CD14-positive monocyte (primary cell): ENCODE measurements at regions not wholly inside any gene's neighbourhood (a gene's known extent, or its start where the extent isn't known, plus 50 kb on each side); places are given as distances from the start of the nearest gene placed in this dataset.

ENCODE experiments used
- DNase-seq, 3 donors: peaks; one replicate each; pipeline ENCODE4 v3.0.0-alpha.2; 2011 to 2022
- H2AFZ ChIP-seq: 2 replicates; pipeline ENCODE4 v1.6.0; 2012; ENCODE audit warnings: mild to moderate bottlenecking, low read depth, low read length, inconsistent platforms; ENCODE audit not compliant: insufficient read depth, poor library complexity, severe bottlenecking
- H3K27ac ChIP-seq, 2 donors: 1 replicate in 1 of 2; 2 replicates in 1 of 2; pipeline ENCODE4 v1.5.1; 2012 to 2013; ENCODE audit warnings: low read length in 2 of 2, control low read depth in 1 of 2, inconsistent platforms in 1 of 2, low read depth in 1 of 2, mild to moderate bottlenecking in 1 of 2
- H3K27me3 ChIP-seq, 2 donors: one replicate each; pipeline versions ENCODE4 v1.6.0 to v1.6.1; 2011 to 2013; ENCODE audit warnings: low read length in 2 of 2; ENCODE audit not compliant: control insufficient read depth in 2 of 2, insufficient read depth in 2 of 2
- H3K36me3 ChIP-seq, 2 donors: replicated peaks in 1 of 2; 1 replicate in 1 of 2; 2 replicates in 1 of 2; pipeline versions ENCODE4 v1.5.1 to v1.6.1; 2012 to 2013; ENCODE audit warnings: low read length in 2 of 2, control low read depth in 1 of 2, inconsistent platforms in 1 of 2, mild to moderate bottlenecking in 1 of 2; ENCODE audit not compliant: insufficient read depth in 2 of 2, control insufficient read depth in 1 of 2
- H3K4me1 ChIP-seq, 2 donors: 1 replicate in 1 of 2; 2 replicates in 1 of 2; pipeline versions ENCODE4 v1.5.1 to v1.6.1; 2012 to 2013; ENCODE audit warnings: low read length in 2 of 2, control low read depth in 1 of 2, inconsistent platforms in 1 of 2, mild to moderate bottlenecking in 1 of 2, moderate library complexity in 1 of 2; ENCODE audit not compliant: insufficient read depth in 2 of 2, control insufficient read depth in 1 of 2
- H3K4me2 ChIP-seq: replicated peaks from 2 replicates; pipeline ENCODE3; 2012; ENCODE audit warnings: low read length, moderate library complexity, mild to moderate bottlenecking; ENCODE audit not compliant: poor library complexity, severe bottlenecking; ENCODE audit errors: extremely low read depth
- H3K4me3 ChIP-seq, 3 experiments: fragments of 200-600 bp in 1 of 3; sonication (generic) in 1 of 3; replicated peaks in 1 of 3; 1 replicate in 2 of 3; 2 replicates in 1 of 3; pipeline ENCODE4 v1.5.1; 2011 to 2013; ENCODE audit warnings: low read length in 3 of 3, mild to moderate bottlenecking in 3 of 3, control low read depth in 2 of 3, low read depth in 2 of 3, inconsistent platforms in 1 of 3, moderate library complexity in 1 of 3
- H3K79me2 ChIP-seq: 2 replicates; pipeline ENCODE4 v1.6.0; 2012; ENCODE audit warnings: mild to moderate bottlenecking, control low read depth, inconsistent platforms, low read length, moderate library complexity; ENCODE audit not compliant: insufficient read depth
- H3K9ac ChIP-seq: 2 replicates; pipeline ENCODE4 v1.6.0; 2017; ENCODE audit warnings: low read length, mild to moderate bottlenecking; ENCODE audit not compliant: insufficient read depth, poor library complexity, severe bottlenecking
- H3K9me3 ChIP-seq, 2 donors: replicated peaks in 1 of 2; 1 replicate in 1 of 2; 2 replicates in 1 of 2; pipeline versions ENCODE4 v1.5.1 to v1.6.1; 2012 to 2013; ENCODE audit warnings: low read length in 2 of 2, control low read depth in 1 of 2; ENCODE audit not compliant: control insufficient read depth in 1 of 2, insufficient read depth in 1 of 2
- H4K20me1 ChIP-seq: 2 replicates; pipeline ENCODE4 v1.6.0; 2012; ENCODE audit warnings: mild to moderate bottlenecking, low read length, control low read depth, moderate library complexity; ENCODE audit not compliant: insufficient read depth
- H3K27ac Mint-ChIP-seq, 7 donors: one replicate each; pipeline ENCODE4 v1.8.0; 2020; ENCODE audit warnings: mild to moderate bottlenecking in 7 of 7, mixed read lengths in 7 of 7, moderate library complexity in 6 of 7, inconsistent platforms in 2 of 7
- H3K27me3 Mint-ChIP-seq, 3 donors: one replicate each; pipeline ENCODE4 v1.8.0; 2021 to 2022; ENCODE audit warnings: low read depth in 3 of 3, mild to moderate bottlenecking in 3 of 3, mixed read lengths in 3 of 3, moderate library complexity in 3 of 3, inconsistent platforms in 1 of 3
- H3K36me3 Mint-ChIP-seq, 2 donors: one replicate each; pipeline ENCODE4 v1.8.0; 2020; ENCODE audit warnings: mixed read lengths in 2 of 2, inconsistent platforms in 1 of 2, mild to moderate bottlenecking in 1 of 2
- H3K4me1 Mint-ChIP-seq: one replicate; pipeline ENCODE4 v1.8.0; 2020; ENCODE audit warnings: mild to moderate bottlenecking, mixed read lengths
- H3K4me3 Mint-ChIP-seq, 2 donors: one replicate each; pipeline ENCODE4 v1.8.0; 2020; ENCODE audit warnings: mild to moderate bottlenecking in 2 of 2, mixed read lengths in 2 of 2, moderate library complexity in 1 of 2
- H3K9me3 Mint-ChIP-seq, 7 donors: one replicate each; pipeline ENCODE4 v1.8.0; 2020 to 2022; ENCODE audit warnings: mixed read lengths in 7 of 7, mild to moderate bottlenecking in 6 of 7, moderate library complexity in 6 of 7, inconsistent platforms in 2 of 7
- CTCF ChIP-seq: fragments of 200-600 bp; IDR thresholded peaks from one replicate; pipeline ENCODE4 v1.8.0; 2022; ENCODE audit warnings: antibody characterized with exemption, mild to moderate bottlenecking
- WGBS: methylation state at CpG from one replicate; pipeline ENCODE4 v1.1.5; 2013; ENCODE audit warnings: missing lambda C conversion rate; ENCODE audit not compliant: insufficient coverage; 5-methylcytosine and 5-hydroxymethylcytosine counted together
- intact Hi-C, 2 donors: fragments of 100-400 bp; cut with micrococcal nuclease; formaldehyde crosslinking; loops; one replicate each; pipeline versions ENCODE4 v1.15.0 to v1.15.1; 2023

- no peak for TF ChIP-seq CTCF
- no peaks in the 10 kb centered on the region for H3K79me2 ChIP-seq
- H3K27me3 ChIP-seq = no peaks in the 10 kb centered on the region
- H3K4me3 ChIP-seq = no peak overlapping the region
- Mint-ChIP-seq H3K27me3 (no peaks in the 10 kb centered on the region), H3K4me1 (no peaks in the 10 kb centered on the region), H3K27ac (no peak overlapping the region), H3K4me3 (no peak overlapping the region), H3K9me3 (peaks cover 0 to 3% (median 0%) of the 10 kb centered on the region in 7 donors), H3K36me3 (no peaks in the 10 kb centered on the region)
- DNase-seq = no peak
- intact Hi-C loops = no loop called here
- H3K9me3 ChIP-seq = no peaks in the 10 kb centered on the region
- H3K36me3 ChIP-seq = no peaks in the 10 kb centered on the region
- no peak overlapping the region for H3K9ac ChIP-seq
- no peak overlapping the region for H3K27ac ChIP-seq
- H4K20me1 ChIP-seq = no peaks in the 10 kb centered on the region
- no peak overlapping the region for H2AFZ ChIP-seq
- H3K4me1 ChIP-seq = no peaks in the 10 kb centered on the region
- no peak overlapping the region for H3K4me2 ChIP-seq
Measured at GRCh38 chr2:186201371-186201770, 284.7 kb upstream of the ZC3H15 start.

GRCh38 chr2:186205254-186205911 is 280.7 kb upstream of the ZC3H15 start:
- Histone ChIP-seq H3K27ac (no peak overlapping the region), H3K36me3 (no peaks in the 10 kb centered on the region), H4K20me1 (no peaks in the 10 kb centered on the region), H3K9me3 (no peaks in the 10 kb centered on the region), H3K4me2 (no peak overlapping the region), H2AFZ (no peak overlapping the region), H3K4me3 (no peak overlapping the region), H3K27me3 (no peaks in the 10 kb centered on the region), H3K79me2 (no peaks in the 10 kb centered on the region), H3K4me1 (no peaks in the 10 kb centered on the region), H3K9ac (no peak overlapping the region)
- Mint-ChIP-seq H3K36me3 (no peaks in the 10 kb centered on the region), H3K4me3 (no peak overlapping the region), H3K4me1 (no peaks in the 10 kb centered on the region), H3K27ac (no peak overlapping the region), H3K27me3 (no peaks in the 10 kb centered on the region), H3K9me3 (peaks cover 0 to 4% (median 1%) of the 10 kb centered on the region in 7 donors)
- TF ChIP-seq CTCF = no peak
- WGBS = no CpG with 5 or more reads among the region's 1 CpG
- DNase-seq = no peak
- intact Hi-C loops = no loop called here
